ENCODE measurements at regions not wholly inside any gene's neighbourhood (a gene's known extent, or its start where the extent isn't known, plus 50 kb on each side); places are given as distances from the start of the nearest gene placed in this dataset.
"Not testable (repeated sequence)": the region's sequence is repeated elsewhere in the genome, so short reads cannot be mapped to it uniquely, and the experiment has no call there.

- no peak for DNase-seq
These were observed 157.4 kb downstream of the INHBB start for GRCh38 chr2:120503206-120503792.

GRCh38 chr2:120503793-120504571 is 158.0 kb downstream of the INHBB start:
- no peak for DNase-seq

GRCh38 chr2:120504936-120505705 is 159.2 kb downstream of the INHBB start:
- DNase-seq, result no peak

GRCh38 chr2:120508567-120509041 is 162.7 kb downstream of the INHBB start:
- no peak for DNase-seq

- no peak for DNase-seq
These were observed 163.4 kb downstream of the INHBB start for GRCh38 chr2:120509213-120509815.

- no peak for DNase-seq
These were observed 164.2 kb downstream of the INHBB start for GRCh38 chr2:120509991-120510735.

GRCh38 chr2:120510751-120511395 is 164.9 kb downstream of the INHBB start:
- no peak for DNase-seq

- DNase-seq, result no peak
These were observed 165.6 kb downstream of the INHBB start for GRCh38 chr2:120511536-120511935.

- DNase-seq, result no peak
These were observed 166.2 kb downstream of the INHBB start for GRCh38 chr2:120511947-120512710.

GRCh38 chr2:120513776-120514357 is 167.9 kb downstream of the INHBB start:
- no peak for DNase-seq

GRCh38 chr2:120514521-120514920 is 168.6 kb downstream of the INHBB start:
- DNase-seq, result no peak

- DNase-seq, result not testable (repeated sequence)
These were observed 169.3 kb downstream of the INHBB start for GRCh38 chr2:120515066-120515758.

- DNase-seq, result no peak
These were observed 170.1 kb downstream of the INHBB start for GRCh38 chr2:120515759-120516678.

GRCh38 chr2:120516679-120517314 is 170.9 kb downstream of the INHBB start:
- no peak for DNase-seq

GRCh38 chr2:120517751-120518469 is 172.0 kb downstream of the INHBB start:
- no peak for DNase-seq

- DNase-seq, result no peak
These were observed 172.9 kb downstream of the INHBB start for GRCh38 chr2:120518819-120519218.

- no peak for DNase-seq
These were observed 173.5 kb downstream of the INHBB start for GRCh38 chr2:120519469-120519868.

- DNase-seq, result no peak
These were observed 174.5 kb downstream of the INHBB start for GRCh38 chr2:120520454-120520853.
